ENCODE measurements at regions not wholly inside any gene's neighbourhood (a gene's known extent, or its start where the extent isn't known, plus 50 kb on each side); places are given as distances from the start of the nearest gene placed in this dataset.

- H3K9me1 ChIP-seq (ENCODE audit: insufficient read depth, low read length): peaks cover 23% of the 10 kb centered on the region
- peak overlapping the region; percentile 81 to 99 for H4K8ac ChIP-seq (ENCODE audit: low read depth in 2 of 2, low read length in 2 of 2)
- H2BK20ac ChIP-seq (ENCODE audit: low read depth, low read length): peak overlapping the region; percentile 100
- 0% methylated on average over 2 of the region's 8 CpGs; no CpG with 5 or more reads in 1 of the 2 experiments for WGBS, 2 experiments (ENCODE audit: extremely low coverage in 2 of 2, insufficient read length in 1 of 2)
- no peaks in the 10 kb centered on the region for H3K9me3 ChIP-seq (ENCODE audit: control insufficient read depth, insufficient read depth, low read length)
- H3K4me3 ChIP-seq (ENCODE audit: insufficient read depth, low read depth, low read length): peak overlapping the region; percentile 16; the same call in 1 of the 2 replicates
- ChIA-PET CTCF (interaction anchor here (0.6 to 3.2 kb wide), 7 partner anchors 23 to 557 kb away, joined by 3 to 13 read pairs (median 3); no protein-coding TSS in a partner anchor), POLR2A (ENCODE audit: unreplicated experiment) (interaction anchor here (0.6 kb wide), 2 partner anchors 17 to 51 kb away, joined by 4 read pairs; no protein-coding TSS in a partner anchor)
- peak overlapping the region; percentile 100 for H3K56ac ChIP-seq (ENCODE audit: extremely low read depth, insufficient read depth, low read length)
- peak overlapping the region; percentile 79 for H3K4me2 ChIP-seq (ENCODE audit: low read depth, low read length)
- peak overlapping the region; percentile 100 for H2BK5ac ChIP-seq (ENCODE audit: low read depth, low read length, poor library complexity, severe bottlenecking)
- H3K4me1 ChIP-seq (ENCODE audit: control insufficient read depth, insufficient read depth, low read length): peaks cover 20% of the 10 kb centered on the region
- dilution Hi-C loops (cut with HindIII; ENCODE audit: low sequenced_read_pairs, unreplicated experiment) (no loop called here), in situ Hi-C loops (cut with MboI; ENCODE audit: low sequenced_read_pairs) (no loop called here), intact Hi-C loops (cut with micrococcal nuclease) (loop anchor here (1.0 to 2.0 kb wide), 2 partner anchors 61 to 122 kb away; partner anchors contain the start of gene BMAL1)
- H4K20me1 ChIP-seq (ENCODE audit: insufficient read depth, low read length): no peaks in the 10 kb centered on the region
- peak overlapping the region; percentile 93 for H2AFZ ChIP-seq (replicated peaks; ENCODE audit: low read length, poor library complexity)
- TF ChIP-seq CEBPB (IDR thresholded peaks at IDR 0.05; ENCODE audit: low read depth, low read length) (peak; percentile 81), MAZ (IDR thresholded peaks at IDR 0.05; ENCODE audit: borderline replicate concordance, low read depth, low read length) (peak; percentile 64), POLR2A (IDR thresholded peaks at IDR 0.05; ENCODE audit: low read depth, low read length) (peak; percentile 75), MAFK (IDR thresholded peaks at IDR 0.05; ENCODE audit: low read depth, low read length) (peak; percentile 43; the same call in 1 of the 2 replicates), CTCF (conservative IDR thresholded peaks at IDR 0.05; ENCODE audit: low read depth, low read length) (0 out of 2 replicates have a peak, but pooled peaks have one; percentile 3), CHD1 (IDR thresholded peaks at IDR 0.05; ENCODE audit: low read depth, low read length) (no peak; the same call in 1 of the 2 replicates), NFE2L2 (IDR thresholded peaks at IDR 0.05; ENCODE audit: low read depth, low read length) (peak; percentile 50), FOS (IDR thresholded peaks at IDR 0.05; ENCODE audit: low read depth, low read length) (peak; percentile 97), MXI1 (IDR thresholded peaks at IDR 0.05; ENCODE audit: borderline replicate concordance, low read depth, low read length) (no peak), BHLHE40 (IDR thresholded peaks at IDR 0.05; ENCODE audit: low read depth, low read length) (peak; percentile 89), SMC3 (IDR thresholded peaks at IDR 0.05; ENCODE audit: low read depth, low read length) (no peak; the same call in 1 of the 2 replicates)
- TF ChIP-seq, protein P1, sequence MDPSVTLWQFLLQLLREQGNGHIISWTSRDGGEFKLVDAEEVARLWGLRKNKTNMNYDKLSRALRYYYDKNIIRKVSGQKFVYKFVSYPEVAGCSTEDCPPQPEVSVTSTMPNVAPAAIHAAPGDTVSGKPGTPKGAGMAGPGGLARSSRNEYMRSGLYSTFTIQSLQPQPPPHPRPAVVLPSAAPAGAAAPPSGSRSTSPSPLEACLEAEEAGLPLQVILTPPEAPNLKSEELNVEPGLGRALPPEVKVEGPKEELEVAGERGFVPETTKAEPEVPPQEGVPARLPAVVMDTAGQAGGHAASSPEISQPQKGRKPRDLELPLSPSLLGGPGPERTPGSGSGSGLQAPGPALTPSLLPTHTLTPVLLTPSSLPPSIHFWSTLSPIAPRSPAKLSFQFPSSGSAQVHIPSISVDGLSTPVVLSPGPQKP (IDR thresholded peaks at IDR 0.05; ENCODE audit: borderline replicate concordance, low read depth, low read length): no peak
- TF ChIP-seq, protein P2, sequence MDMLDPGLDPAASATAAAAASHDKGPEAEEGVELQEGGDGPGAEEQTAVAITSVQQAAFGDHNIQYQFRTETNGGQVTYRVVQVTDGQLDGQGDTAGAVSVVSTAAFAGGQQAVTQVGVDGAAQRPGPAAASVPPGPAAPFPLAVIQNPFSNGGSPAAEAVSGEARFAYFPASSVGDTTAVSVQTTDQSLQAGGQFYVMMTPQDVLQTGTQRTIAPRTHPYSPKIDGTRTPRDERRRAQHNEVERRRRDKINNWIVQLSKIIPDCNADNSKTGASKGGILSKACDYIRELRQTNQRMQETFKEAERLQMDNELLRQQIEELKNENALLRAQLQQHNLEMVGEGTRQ (IDR thresholded peaks at IDR 0.05; ENCODE audit: low read depth, low read length): no peak
- BruUV-seq (replicated peaks): no TSS peak
- H2BK120ac ChIP-seq (ENCODE audit: low read depth, low read length): peak overlapping the region; percentile 100
- H3K36me3 ChIP-seq (ENCODE audit: control insufficient read depth, insufficient read depth, low read length): no peaks in the 10 kb centered on the region
- H3K27ac ChIP-seq (ENCODE audit: insufficient read depth, low read length): peak overlapping the region; percentile 98
- peak overlapping the region; percentile 91 for H4K5ac ChIP-seq (ENCODE audit: low read depth, low read length)
- peak overlapping the region; percentile 100 for H2AK9ac ChIP-seq (replicated peaks; ENCODE audit: low read depth, low read length, poor library complexity)
- H3K4ac ChIP-seq (ENCODE audit: low read depth, low read length): peak overlapping the region; percentile 100
- H3K27me3 ChIP-seq (ENCODE audit: control insufficient read depth, insufficient read depth, low read length): no peaks in the 10 kb centered on the region
- peak overlapping the region; percentile 93 for H2AK5ac ChIP-seq (ENCODE audit: low read depth, low read length)
- peak overlapping the region; percentile 100 for H3K23ac ChIP-seq (ENCODE audit: low read depth, low read length)
- ATAC-seq (ENCODE audit: low read depth): peak; percentile 90
- H3K18ac ChIP-seq (ENCODE audit: low read depth, low read length): peak overlapping the region; percentile 96
- H4K91ac ChIP-seq (ENCODE audit: insufficient read depth, low read depth, low read length): peak overlapping the region; percentile 100
- peak; percentile 98 for DNase-seq
- H3K14ac ChIP-seq (replicated peaks; ENCODE audit: low read depth, low read length): peak overlapping the region; percentile 99
- peak overlapping the region; percentile 74 for H3K9ac ChIP-seq (ENCODE audit: low read depth, low read length)
- peak overlapping the region; percentile 91; the same call in 2 of the 3 replicates for H2BK15ac ChIP-seq (ENCODE audit: low read depth, low read length)
- H3K79me1 ChIP-seq (ENCODE audit: low read depth in 1 of 2, low read length in 2 of 2): no peaks in the 10 kb centered on the region; a peak in 1 of 4 replicates
Measured at GRCh38 chr11:13216019-13216710, 61.4 kb upstream of the BMAL1 start.

All from IMR-90 (cell line).